ENCODE measurements at regions not wholly inside any gene's neighbourhood (a gene's known extent, or its start where the extent isn't known, plus 50 kb on each side); places are given as distances from the start of the nearest gene placed in this dataset.

GRCh38 chr13:56586976-56587375 lies 553.7 kb upstream of the PRR20A start:
- TF ChIP-seq CTCF (IDR thresholded peaks at IDR 0.05; ENCODE audit: insufficient read depth, low read depth, low read length) (no peak), EZH2 (IDR thresholded peaks at IDR 0.05; ENCODE audit: insufficient read depth, low read length) (no peak)

Data from astrocyte (in vitro differentiated cells and primary cell).